ENCODE measurements at regions not wholly inside any gene's neighbourhood (a gene's known extent, or its start where the extent isn't known, plus 50 kb on each side); places are given as distances from the start of the nearest gene placed in this dataset.
"Not testable (repeated sequence)": the region's sequence is repeated elsewhere in the genome, so short reads cannot be mapped to it uniquely, and the experiment has no call there.

DNA sequence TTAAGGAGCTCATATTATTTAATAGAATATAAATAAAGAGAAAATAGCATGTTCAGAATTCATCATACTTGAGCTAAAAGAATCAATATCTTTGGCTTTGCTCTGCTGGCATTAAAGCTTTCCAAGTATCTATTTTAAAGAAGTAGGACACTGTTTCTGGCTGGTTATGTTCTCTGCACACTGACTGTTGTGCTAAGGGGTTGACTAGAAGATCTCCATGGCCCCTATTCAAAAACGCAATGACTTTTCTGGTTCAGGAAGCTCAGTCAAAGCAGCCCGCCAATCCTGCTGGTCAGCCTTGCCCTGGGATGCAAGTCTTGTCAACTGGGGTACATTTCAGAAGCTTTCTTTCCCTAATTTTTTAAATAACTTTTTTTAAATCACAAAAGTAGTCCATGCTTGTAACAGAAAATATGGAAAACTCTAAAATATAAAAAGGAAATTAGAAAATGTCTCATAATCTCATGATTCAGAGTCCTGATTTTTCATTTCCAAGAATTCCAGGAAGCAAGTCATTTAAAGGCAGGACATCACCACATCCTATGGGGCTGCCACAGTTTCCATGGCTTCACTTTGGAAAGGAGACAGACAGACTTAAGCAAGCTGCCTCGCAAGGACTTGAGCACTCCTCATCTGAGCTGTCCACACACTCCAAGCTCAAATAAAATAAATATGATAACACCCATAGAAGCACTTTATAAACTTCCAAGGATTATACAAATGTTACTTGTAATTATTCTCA lies 195.1 kb downstream of the TXNL1 start:
- DNase-seq (ENCODE audit: low spot score), result no peak

DNA sequence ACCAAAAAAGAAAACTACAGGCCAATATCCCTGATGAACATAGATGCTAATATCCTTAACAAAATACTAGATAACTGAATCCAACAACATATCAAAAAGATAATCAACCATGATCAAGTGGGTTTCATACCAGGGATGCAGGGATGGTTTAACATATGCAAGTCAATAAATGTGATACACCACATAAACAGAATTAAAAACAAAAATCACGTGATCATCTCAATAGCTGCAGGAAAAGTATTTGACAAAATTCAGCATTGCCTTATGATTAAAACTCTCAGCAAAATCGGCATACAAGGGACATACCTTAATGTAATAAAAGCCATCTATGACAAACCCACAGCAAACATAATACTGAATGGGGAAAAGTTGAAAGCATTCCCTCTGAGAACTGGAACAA lies 199.9 kb downstream of the TXNL1 start:
- not testable (repeated sequence) for DNase-seq (ENCODE audit: low spot score)

DNA sequence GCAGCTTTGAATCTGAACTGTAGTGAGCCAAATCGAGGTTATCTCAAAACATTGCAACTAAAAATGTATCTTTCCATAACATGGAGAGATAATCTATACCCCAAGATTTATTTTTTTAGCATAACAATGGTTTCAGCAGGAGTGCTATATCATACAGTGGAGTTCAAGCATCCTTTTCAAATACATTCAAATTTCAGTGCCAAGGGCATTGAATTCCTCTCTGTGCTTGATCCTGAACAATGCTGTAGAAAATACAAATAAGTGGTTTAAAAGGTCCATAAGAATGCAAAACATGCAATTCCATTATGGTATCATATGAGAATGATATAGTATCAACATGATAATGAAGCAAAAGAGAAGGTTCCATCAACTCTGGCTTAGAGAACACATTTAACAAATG lies 201.7 kb downstream of the TXNL1 start:
- DNase-seq (ENCODE audit: low spot score), result no peak

DNA sequence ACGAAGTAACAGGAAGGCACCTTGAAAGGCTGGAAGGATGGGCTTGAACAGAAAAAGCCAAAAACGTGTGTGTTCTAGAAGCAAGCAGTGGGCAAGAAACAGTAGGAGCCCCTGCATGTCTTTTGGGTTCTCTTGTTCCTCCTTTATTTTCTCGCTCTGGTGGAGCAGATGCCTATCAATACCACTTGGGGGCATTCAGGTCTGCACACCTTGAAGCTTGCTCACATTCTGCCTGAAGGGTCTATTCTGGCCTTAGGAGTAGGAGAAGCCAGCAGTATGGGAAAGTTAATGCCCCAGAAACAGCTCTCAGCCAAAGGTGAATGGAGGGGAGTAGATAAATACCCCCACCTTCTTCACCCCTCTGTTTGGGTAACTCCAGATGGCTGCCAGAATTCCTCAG lies 204.5 kb downstream of the TXNL1 start:
- DNase-seq (ENCODE audit: low spot score), result no peak

DNA sequence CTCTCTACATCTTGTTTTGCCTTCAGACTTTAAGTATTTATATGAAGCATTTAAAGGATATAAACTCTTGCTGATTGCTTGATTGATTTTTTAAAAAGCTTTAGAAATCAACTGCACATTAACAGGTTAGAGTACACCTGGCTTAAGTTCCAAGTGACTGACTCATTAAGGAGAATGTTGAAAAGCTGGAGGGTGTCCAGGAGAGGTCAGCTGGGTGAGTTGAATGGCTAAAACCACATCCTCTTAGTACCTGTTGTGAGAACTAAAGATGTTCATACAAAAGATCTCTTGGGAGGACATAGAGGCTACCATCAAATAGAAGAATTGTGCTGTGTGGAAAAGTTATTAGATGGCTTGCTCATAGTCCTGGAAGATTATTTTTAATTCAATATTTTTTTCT lies 206.8 kb downstream of the TXNL1 start:
- DNase-seq (ENCODE audit: low spot score), result no peak

DNA sequence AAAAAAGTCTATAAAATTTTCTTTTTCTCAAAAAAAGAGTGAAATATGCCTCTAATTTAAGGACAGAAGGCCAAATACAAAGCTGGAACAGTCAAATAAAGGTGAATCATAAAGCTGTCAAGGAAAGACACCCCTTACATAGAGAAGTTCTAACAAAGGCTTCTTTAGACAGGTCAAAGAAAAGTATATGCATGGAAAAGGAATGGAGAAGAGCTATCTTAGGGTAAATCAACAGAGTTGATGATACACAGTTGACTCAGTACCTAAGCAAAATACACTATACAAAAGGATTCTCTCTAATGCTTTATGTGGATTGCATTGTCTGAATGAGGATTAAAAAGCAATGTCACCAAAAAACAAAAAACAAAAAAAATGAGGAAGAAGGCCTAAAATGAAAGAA lies 214.8 kb downstream of the TXNL1 start:
- no peak for DNase-seq (ENCODE audit: low spot score)

DNA sequence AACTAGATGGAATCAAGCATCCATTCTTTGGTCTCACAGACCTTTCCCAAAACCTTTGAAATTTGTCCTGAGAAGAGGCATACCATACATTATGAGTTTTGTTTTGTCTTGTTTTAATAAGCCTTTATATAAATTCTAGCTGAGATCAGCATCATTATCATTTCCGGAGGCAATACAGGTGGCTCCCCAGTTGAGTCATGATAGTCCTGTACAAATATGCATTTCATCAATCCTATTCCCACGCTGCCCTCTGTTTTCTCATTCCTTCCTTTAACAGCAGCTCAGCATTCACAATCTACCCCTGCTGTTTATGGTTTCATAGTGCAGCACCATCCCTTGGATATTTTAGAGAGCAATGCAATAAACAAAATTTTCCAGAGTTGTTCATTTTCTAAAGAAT lies 216.7 kb downstream of the TXNL1 start:
- DNase-seq (ENCODE audit: low spot score), result no peak

DNA sequence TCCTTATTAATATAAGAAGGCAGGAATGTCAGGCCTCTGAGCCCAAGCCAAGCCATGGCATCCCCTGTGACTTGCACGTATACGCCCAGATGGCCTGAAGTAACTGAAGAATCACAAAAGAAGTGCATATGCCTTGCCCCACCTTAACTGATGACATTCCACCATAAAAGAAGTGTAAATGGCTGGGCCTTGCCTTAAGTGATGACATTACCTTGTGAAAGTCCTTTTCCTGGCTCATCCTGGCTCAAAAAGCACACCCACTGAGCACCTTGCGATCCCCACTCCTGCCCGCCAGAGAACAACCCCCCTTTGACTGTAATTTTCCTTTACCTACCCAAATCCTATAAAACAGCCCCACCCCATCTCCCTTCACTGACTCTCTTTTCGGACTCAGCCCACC lies 217.5 kb downstream of the TXNL1 start:
- DNase-seq (ENCODE audit: low spot score), result not testable (repeated sequence)

DNA sequence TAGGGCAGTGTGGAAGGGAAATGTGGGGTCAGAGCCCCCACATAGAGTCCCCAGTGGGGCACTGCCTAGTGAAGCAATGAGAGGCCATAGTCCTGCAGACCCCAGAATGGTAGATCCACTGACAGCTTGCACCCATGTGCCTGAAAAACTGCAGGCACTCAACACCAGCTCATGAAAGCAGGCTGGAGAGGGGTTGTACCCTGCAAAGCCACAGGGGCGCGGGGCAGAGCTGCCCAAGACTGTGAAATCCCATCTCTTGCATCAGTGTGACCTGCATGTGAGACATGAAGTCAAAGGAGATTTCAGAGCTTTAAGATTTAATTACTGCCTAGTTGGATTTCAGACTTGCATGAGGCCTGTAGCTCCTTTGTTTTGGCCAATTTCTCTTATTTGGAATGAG lies 224.0 kb downstream of the TXNL1 start:
- DNase-seq (ENCODE audit: low spot score), result no peak

DNA sequence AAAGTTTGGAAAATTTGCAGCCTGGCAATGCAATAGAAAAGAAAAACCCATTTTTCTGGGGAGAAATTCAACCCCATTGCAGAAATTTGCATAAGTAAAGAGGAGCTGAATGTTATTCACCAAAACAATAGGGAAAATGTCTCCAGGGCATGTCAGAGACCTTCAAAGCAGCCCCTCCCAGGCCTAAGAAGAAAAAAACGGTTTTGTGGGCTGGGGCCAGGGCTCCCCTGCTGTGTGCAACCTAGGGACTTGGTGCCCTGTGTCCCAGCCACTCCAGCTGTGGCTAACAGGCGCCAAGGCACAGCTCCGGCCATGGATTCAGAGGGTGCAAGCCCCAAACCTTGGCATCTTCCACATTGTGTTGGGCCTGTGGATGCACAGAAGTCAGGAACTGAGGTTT lies 224.5 kb downstream of the TXNL1 start:
- no peak for DNase-seq (ENCODE audit: low spot score)

DNA sequence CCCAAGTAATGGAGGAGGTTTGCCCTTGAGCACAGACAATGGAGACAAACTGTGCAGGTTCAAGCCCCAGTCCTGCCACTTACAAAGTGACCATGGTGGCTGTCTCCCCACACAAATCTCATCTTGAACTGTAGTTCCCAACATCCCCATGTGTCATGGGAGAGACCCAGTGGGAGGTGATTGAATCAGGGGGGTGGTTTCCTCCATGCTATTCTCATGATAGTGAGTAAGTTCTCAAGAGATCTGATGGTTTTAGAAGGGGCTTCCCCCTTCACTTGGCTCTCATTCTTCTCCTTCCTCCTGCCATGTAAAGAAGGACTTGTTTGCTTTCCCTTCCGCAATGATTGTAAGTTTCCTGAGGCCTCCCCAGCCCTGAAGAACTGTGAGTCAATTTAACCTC lies 225.4 kb downstream of the TXNL1 start:
- no peak for DNase-seq (ENCODE audit: low spot score)

DNA sequence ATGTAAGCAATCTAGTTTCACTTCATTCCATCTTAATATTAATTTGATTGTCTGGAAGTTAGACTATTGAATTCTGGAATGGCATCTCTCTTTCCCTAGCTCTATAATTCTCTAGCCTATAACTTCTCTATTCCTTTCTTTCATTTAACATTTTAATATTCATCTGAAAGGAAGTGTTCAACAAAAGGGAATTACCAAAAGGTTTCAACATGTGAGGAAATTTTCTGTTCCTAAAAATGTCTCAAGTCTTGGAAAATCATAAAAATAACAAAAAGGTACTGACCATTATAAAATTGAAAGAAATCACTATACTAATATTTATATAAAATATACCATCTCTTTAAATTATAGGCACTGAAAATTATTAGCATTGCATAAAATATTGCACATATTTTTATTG lies 228.7 kb downstream of the TXNL1 start:
- DNase-seq (ENCODE audit: low spot score), result no peak

DNA sequence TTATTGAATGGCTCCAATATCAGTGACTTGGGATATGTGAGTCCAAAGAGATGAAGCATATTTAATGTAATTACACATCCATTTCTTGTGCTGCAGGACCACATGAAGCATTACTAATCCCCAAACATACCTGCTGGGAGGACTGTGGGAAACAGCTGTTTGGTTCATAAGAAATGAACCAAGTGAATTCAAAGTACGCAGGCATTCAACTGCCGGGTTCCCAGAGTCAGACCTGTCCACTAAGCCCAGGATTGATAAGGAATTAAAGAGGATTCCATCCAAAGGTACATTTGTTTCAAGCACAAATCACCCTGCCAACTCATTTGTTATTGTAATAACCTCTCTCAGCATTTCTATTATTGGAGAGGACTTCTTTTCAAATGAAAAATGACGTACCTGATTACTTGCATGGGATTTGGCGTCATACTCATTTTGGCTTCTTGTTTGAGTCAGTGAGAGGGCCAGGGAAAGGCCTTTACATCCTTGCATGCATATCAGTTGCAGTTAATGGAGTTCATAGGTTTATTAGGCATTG lies 230.7 kb downstream of the TXNL1 start:
- no peak for DNase-seq (ENCODE audit: low spot score)

DNA sequence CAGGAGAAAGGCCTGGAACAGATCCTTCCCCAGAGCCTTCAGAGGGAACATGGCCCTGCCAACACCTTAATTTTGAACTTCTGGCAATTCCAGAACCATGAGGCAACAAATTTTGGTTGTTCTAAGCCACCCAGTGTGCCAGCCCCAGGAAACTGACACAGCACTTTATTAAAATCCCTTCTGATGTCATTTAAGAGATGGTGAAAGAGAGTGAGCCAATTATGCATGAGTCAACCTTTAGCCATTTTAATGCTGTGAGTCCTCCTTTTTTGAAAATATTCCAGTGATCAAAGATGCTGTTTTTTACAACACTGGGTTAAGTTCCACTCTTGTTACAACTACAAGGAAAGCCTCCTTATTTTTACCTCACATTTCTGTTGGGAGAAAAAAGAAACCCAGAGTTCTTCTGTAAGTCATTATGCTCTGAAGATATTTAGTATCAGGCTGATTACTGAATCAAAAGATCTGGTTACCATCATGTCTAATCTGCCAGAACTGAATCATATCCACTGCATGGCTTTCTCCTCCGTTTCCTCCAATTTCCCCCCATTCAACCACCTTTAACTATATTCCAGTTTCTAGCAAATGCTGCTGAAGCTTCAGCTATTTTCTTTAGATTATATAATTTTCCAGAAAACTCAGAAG lies 235.4 kb downstream of the TXNL1 start:
- DNase-seq (ENCODE audit: low spot score), result no peak

DNA sequence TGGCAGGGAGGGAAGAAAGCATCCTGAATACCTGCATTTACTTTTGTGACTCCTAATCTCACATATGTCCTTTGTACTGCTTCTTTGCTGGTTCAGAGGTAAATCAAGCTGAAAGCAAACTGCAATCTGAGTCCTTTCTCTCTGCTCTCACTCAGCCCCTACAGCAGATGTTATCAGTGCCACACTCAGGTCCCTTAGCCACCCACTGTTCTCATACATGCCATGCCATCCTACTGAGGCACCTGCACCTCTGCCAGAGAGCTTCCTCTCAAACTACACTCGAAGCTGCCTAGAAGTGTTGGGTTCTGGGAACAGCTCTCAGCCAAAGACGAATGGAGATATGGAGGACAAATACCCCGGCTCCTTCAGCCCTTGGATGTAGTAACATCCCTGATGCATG lies 244.5 kb downstream of the TXNL1 start:
- DNase-seq (ENCODE audit: low spot score), result no peak

DNA sequence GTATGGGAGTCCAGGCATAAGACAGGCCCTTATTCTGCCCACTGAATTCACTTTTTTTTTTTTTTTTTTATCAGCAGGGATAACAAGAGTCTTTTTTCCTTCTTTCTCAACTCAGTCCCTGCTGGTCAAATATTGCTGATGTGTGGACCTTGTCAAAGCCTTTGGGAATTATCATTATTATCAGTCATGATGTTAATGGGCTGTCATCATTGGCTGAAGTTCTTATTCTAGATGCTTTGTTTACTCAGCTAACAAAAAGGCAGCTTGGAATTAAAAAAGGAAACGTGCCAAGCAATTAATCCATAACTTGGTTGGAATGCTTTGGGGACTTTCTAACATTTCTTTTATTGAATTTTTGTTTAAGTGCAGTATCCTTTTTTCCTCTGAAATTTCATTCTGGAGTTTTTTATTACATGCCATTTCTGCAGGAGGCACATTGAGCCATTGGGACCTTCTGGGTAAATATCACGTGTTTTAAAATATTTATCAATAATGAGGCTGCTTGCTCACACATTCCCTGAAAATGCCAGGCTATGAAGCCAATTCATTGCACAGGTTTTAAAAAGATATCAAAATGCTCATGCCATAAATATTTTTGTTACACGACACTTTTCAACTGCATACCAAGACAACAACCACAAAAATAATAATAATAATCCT lies 246.3 kb downstream of the TXNL1 start:
- DNase-seq (ENCODE audit: low spot score), result no peak

DNA sequence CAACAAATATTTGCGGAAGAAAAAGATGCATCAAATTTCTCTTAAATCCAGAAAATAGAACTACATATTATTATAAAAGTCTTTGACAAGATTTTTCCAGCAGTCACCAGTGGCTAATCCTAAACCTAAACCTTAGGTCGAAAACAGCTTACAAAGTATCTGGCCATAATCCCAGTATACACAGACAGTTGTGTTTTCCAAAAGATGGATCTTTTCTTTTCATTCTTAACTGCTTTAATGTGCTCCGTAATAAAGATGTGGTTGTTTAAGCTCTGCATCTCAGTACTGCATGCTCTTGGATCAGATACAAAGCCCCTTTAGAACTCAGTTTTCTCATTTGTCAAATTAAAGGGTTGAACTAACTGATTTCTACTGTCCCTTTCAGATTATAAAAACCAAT lies 247.8 kb downstream of the TXNL1 start:
- DNase-seq (ENCODE audit: low spot score), result no peak

DNA sequence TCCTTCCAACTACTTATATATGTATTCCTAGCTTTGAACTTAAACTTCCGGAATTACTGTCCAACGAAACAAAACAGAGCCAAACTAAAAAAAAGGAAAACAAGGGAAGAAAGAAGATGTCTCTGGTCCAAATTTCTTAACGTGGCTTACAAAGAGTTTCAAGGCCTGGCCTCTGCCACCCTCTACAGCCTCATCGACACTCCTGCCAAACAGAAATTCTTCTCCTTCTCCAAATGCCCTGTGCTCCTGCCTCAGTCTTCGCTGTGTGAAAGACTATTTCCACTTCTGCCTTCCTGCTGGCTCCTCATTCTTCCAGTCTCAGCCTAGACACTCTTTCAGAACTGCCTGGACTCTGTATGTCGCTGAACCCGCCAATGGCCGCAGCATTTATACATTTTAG lies 249.2 kb downstream of the TXNL1 start:
- DNase-seq (ENCODE audit: low spot score), result no peak

DNA sequence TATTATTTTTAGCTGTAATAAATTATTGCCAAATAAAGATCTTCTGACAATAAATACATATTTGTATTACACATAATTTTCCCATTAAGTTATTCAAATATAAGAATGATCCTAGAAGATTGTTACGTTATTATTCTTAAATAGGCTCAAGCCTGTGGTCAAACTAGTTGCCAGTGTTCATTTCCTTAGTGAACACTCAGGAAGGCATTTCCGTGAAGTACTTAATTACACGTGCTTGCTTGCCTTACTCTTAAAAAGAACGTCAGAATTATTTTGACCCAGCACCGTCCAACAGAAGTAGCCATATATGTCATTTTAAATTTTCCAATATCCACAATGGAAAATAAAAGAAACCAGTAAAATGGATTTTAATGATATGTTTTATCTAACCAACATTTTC lies 249.8 kb downstream of the TXNL1 start:
- DNase-seq (ENCODE audit: low spot score), result no peak

DNA sequence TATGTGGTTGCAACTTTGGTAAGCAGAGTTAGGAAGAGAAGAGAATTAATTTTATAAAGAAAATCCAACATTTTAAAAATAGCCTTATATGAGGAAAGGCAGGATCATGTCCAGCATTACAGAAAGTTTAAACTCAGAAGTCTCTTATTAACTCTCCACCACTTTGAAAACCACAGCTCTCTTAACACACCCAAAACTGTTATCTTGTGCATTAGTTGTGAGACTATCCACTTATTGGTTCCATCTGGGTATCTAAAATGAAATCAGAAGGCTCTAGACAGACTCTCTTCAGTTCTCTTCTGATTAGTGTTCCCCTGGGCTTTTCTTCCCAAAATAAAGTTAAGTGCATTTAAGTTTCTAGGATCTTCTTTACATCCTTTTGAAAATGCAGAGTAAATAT lies 251.5 kb downstream of the TXNL1 start:
- DNase-seq (ENCODE audit: low spot score), result no peak

DNA sequence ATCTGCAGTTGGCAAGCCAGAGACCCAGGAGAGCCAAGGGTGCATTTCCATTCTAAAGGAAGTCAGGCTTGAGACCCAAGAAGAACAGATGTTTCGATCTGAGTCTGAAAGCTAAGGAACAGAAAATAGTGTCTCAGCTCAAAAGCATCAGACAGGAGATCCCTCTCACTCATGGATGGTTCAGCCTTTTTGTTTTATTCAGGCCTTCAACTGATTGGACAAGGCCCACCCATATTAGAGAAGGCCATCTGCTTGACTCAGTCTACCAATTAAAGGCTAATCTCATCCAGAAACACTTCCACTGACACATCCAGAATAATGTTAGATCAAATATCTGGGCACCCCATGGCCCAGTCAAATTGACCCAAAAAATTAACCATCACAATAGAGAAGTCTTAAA lies 255.0 kb downstream of the TXNL1 start:
- no peak for DNase-seq (ENCODE audit: low spot score)

DNA sequence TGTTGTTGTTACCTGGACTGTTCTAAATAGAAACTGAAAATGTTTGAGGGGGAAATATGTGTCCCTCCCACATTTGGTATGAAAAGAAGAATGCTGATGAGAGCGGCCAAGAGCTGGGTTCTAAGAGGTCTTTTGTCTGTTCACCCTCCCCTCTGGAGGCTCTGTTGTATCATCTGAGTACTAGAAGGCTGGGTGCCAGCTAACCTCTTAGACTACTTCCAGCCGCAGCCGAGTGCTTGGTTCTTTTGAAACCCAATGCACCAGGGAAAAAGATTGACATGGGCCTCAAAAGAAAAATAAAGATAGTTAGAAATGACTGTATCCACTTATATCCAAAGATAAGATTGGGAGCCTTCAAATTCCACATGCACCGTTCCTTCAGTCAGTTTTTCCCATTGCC lies 255.9 kb downstream of the TXNL1 start:
- DNase-seq (ENCODE audit: low spot score), result no peak

DNA sequence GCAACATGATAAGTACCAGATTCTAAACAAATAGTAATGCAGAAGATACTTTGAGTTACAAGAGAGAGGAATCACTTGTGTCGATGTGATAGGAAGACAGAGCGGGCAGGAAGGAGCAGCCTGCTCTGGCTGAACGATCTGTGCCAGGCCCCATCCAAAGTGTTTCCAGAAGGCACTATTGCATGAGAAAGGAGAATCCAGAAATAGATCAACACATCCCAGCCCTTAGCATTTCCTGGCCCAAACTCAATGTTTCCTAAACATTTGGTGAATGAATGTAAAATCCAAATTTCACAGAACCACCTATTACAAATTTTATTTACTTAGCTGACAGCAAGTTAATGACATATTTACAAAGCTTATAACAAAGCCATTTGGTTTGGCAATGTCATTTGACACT lies 257.2 kb downstream of the TXNL1 start:
- DNase-seq (ENCODE audit: low spot score), result no peak
